ENCODE measurements at regions not wholly inside any gene's neighbourhood (a gene's known extent, or its start where the extent isn't known, plus 50 kb on each side); places are given as distances from the start of the nearest gene placed in this dataset.

DNA sequence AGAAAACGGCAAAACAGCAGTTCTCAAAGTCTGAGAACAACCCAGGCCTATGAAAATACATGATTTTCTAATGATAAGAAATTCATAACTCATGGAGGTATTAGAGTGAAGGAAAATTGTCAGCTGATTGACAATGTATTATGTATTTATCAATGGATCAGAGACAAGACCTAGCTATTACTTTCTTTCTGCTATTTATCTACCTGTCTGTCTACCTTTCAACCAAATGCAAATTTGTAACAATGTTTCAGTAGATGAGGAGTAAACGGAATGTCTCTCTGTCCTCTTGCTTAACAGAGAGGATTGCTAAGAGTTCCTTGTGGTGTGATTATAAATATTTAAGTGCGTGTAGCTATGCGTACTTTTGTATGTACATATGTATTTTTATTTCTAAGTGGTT lies 568.7 kb upstream of the RGS18 start:
- ATAC-seq (no peak), FAIRE-seq (no peak), DNase-seq (ENCODE audit: low spot score) (no peak)
- no peak overlapping the region for H3K4me2 ChIP-seq (ENCODE audit: low read depth, low read length)
- in situ Hi-C loops (cut with HindIII; ENCODE audit: extremely low pct_ligation_motif_present, low pct_unique_long_range_greater_than_20kb): no loop called here
- no peaks in the 10 kb centered on the region for H3K4me1 ChIP-seq (ENCODE audit: insufficient read depth, low read length)
- intact Hi-C loops (cut with micrococcal nuclease; ENCODE audit: unreplicated experiment): no loop called here
- no peak overlapping the region for H2AFZ ChIP-seq (ENCODE audit: low read length)
- 0% methylated on average over 4 of the region's 4 CpGs for WGBS (ENCODE audit: low lambda C conversion rate)
- H4K20me1 ChIP-seq (ENCODE audit: insufficient read depth, low read length): no peaks in the 10 kb centered on the region
- POLR2A ChIA-PET: no interaction called here
- no peak for TF ChIP-seq HNF4G (IDR thresholded peaks at IDR 0.05; ENCODE audit: borderline replicate concordance, low read depth, low read length)
- no peak for TF ChIP-seq HNF4G (CRISPR knock-in tag; IDR thresholded peaks at IDR 0.05; ENCODE audit: borderline replicate concordance, low read depth)
- TF ChIP-seq TAF1 (CRISPR knock-in tag; IDR thresholded peaks at IDR 0.05): no peak
- no peak for TF ChIP-seq ISX (CRISPR knock-in tag; conservative IDR thresholded peaks at IDR 0.05)
- TF ChIP-seq ZNF136 (CRISPR knock-in tag; IDR thresholded peaks at IDR 0.05; ENCODE audit: low read depth): no peak
- TF ChIP-seq RFX1 (IDR thresholded peaks at IDR 0.05): no peak
- TF ChIP-seq, protein P1, sequence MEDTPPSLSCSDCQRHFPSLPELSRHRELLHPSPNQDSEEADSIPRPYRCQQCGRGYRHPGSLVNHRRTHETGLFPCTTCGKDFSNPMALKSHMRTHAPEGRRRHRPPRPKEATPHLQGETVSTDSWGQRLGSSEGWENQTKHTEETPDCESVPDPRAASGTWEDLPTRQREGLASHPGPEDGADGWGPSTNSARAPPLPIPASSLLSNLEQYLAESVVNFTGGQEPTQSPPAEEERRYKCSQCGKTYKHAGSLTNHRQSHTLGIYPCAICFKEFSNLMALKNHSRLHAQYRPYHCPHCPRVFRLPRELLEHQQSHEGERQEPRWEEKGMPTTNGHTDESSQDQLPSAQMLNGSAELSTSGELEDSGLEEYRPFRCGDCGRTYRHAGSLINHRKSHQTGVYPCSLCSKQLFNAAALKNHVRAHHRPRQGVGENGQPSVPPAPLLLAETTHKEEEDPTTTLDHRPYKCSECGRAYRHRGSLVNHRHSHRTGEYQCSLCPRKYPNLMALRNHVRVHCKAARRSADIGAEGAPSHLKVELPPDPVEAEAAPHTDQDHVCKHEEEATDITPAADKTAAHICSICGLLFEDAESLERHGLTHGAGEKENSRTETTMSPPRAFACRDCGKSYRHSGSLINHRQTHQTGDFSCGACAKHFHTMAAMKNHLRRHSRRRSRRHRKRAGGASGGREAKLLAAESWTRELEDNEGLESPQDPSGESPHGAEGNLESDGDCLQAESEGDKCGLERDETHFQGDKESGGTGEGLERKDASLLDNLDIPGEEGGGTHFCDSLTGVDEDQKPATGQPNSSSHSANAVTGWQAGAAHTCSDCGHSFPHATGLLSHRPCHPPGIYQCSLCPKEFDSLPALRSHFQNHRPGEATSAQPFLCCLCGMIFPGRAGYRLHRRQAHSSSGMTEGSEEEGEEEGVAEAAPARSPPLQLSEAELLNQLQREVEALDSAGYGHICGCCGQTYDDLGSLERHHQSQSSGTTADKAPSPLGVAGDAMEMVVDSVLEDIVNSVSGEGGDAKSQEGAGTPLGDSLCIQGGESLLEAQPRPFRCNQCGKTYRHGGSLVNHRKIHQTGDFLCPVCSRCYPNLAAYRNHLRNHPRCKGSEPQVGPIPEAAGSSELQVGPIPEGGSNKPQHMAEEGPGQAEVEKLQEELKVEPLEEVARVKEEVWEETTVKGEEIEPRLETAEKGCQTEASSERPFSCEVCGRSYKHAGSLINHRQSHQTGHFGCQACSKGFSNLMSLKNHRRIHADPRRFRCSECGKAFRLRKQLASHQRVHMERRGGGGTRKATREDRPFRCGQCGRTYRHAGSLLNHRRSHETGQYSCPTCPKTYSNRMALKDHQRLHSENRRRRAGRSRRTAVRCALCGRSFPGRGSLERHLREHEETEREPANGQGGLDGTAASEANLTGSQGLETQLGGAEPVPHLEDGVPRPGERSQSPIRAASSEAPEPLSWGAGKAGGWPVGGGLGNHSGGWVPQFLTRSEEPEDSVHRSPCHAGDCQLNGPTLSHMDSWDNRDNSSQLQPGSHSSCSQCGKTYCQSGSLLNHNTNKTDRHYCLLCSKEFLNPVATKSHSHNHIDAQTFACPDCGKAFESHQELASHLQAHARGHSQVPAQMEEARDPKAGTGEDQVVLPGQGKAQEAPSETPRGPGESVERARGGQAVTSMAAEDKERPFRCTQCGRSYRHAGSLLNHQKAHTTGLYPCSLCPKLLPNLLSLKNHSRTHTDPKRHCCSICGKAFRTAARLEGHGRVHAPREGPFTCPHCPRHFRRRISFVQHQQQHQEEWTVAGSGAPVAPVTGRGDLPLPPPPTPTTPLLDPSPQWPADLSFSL (CRISPR knock-in tag; IDR thresholded peaks at IDR 0.05): no peak
- no peak for TF ChIP-seq SCMH1 (CRISPR knock-in tag; IDR thresholded peaks at IDR 0.05; ENCODE audit: borderline replicate concordance)
- TF ChIP-seq ISL2 (CRISPR knock-in tag; IDR thresholded peaks at IDR 0.05): no peak
- no peak for TF ChIP-seq SRSF9 (IDR thresholded peaks at IDR 0.05; ENCODE audit: borderline replicate concordance, insufficient read depth, low read depth, low read length, poor library complexity, severe bottlenecking)
- TF ChIP-seq TP53 (CRISPR knock-in tag; conservative IDR thresholded peaks at IDR 0.05): no peak
- no peak for TF ChIP-seq SNRNP70 (IDR thresholded peaks at IDR 0.05; ENCODE audit: low read depth, low read length)
- no peak for TF ChIP-seq ZBTB7B (CRISPR knock-in tag; IDR thresholded peaks at IDR 0.05)
- TF ChIP-seq BHLHE40 (IDR thresholded peaks at IDR 0.05; ENCODE audit: low read length): no peak
- TF ChIP-seq, protein P2, sequence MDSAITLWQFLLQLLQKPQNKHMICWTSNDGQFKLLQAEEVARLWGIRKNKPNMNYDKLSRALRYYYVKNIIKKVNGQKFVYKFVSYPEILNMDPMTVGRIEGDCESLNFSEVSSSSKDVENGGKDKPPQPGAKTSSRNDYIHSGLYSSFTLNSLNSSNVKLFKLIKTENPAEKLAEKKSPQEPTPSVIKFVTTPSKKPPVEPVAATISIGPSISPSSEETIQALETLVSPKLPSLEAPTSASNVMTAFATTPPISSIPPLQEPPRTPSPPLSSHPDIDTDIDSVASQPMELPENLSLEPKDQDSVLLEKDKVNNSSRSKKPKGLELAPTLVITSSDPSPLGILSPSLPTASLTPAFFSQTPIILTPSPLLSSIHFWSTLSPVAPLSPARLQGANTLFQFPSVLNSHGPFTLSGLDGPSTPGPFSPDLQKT (CRISPR knock-in tag; IDR thresholded peaks at IDR 0.05; ENCODE audit: borderline replicate concordance): no peak
- TF ChIP-seq PHF8 (CRISPR knock-in tag; IDR thresholded peaks at IDR 0.05): no peak
- TF ChIP-seq HMG20B (CRISPR knock-in tag; conservative IDR thresholded peaks at IDR 0.05): no peak
- no peak for TF ChIP-seq ZNF343 (CRISPR knock-in tag; IDR thresholded peaks at IDR 0.05)
- no peaks in the 10 kb centered on the region for H3K27me3 ChIP-seq (ENCODE audit: control insufficient read depth in 1 of 2, insufficient read depth in 2 of 2, low read length in 2 of 2)
- no peak overlapping the region for H3K4me3 ChIP-seq (replicated peaks in 1 of 3; ENCODE audit: insufficient read depth in 1 of 3, low read depth in 2 of 3, low read length in 3 of 3)
- CTCF ChIA-PET (ENCODE audit: low intra/inter-chr PET ratio, low total read pairs): no interaction called here
- H3K9me3 ChIP-seq (ENCODE audit: low read length): no peaks in the 10 kb centered on the region
- H3K36me3 ChIP-seq (replicated peaks in 1 of 2; ENCODE audit: control insufficient read depth in 1 of 2, insufficient read depth in 2 of 2, low read length in 2 of 2): no peaks in the 10 kb centered on the region
- no peak overlapping the region for H3K27ac ChIP-seq (ENCODE audit: extremely low read length, insufficient read depth, low read length)
- no peaks in the 10 kb centered on the region for H3K79me2 ChIP-seq (ENCODE audit: insufficient read depth, low read length)
- H3K9ac ChIP-seq (ENCODE audit: insufficient read depth, low read depth, low read length): no peak overlapping the region
- BruUV-seq (replicated peaks): no TSS peak

Measured in HepG2 (cell line).